Sigmoid colon (tissue), 6 donors: ENCODE measurements at regions not wholly inside any gene's neighbourhood (a gene's known extent, or its start where the extent isn't known, plus 50 kb on each side); places are given as distances from the start of the nearest gene placed in this dataset.

Experiments used
- DNase-seq: peaks from one replicate; pipeline ENCODE4 v3.0.0-alpha.2; 2019
- H3K27ac ChIP-seq, 4 donors: fragments of 200-600 bp; sonication (generic); one replicate each; pipeline ENCODE4 v1.5.1; 2016 to 2019; ENCODE audit warnings: mild to moderate bottlenecking in 1 of 4
- H3K27me3 ChIP-seq, 3 donors: fragments of 200-600 bp; sonication (generic); one replicate each; pipeline ENCODE4 v1.5.1; 2019; ENCODE audit warnings: mild to moderate bottlenecking in 1 of 3
- H3K36me3 ChIP-seq, 4 donors: fragments of 200-600 bp; sonication (generic); one replicate each; pipeline ENCODE4 v1.5.1; 2016 to 2019
- H3K4me1 ChIP-seq, 4 donors: fragments of 200-600 bp; sonication (generic); one replicate each; pipeline ENCODE4 v1.5.1; 2017 to 2019
- H3K4me3 ChIP-seq, 4 donors: fragments of 200-600 bp; sonication (generic); one replicate each; pipeline ENCODE4 v1.5.1; 2017 to 2019; ENCODE audit warnings: mild to moderate bottlenecking in 2 of 4, moderate library complexity in 1 of 4
- H3K9me3 ChIP-seq, 4 donors: fragments of 200-600 bp in 3 of 4; sonication (generic) in 3 of 4; one replicate each; pipeline versions ENCODE4 v1.5.1 to v1.6.1; 2013 to 2019
- EP300 ChIP-seq, 4 donors: sonication (generic); formaldehyde crosslinking; IDR thresholded peaks; one replicate each; pipeline ENCODE4 v1.6.1; 2017; ENCODE audit warnings: antibody characterized with exemption in 4 of 4
- POLR2A ChIP-seq, 2 donors: fragments of 450-650 bp; IDR thresholded peaks; one replicate each; pipeline ENCODE4 v1.6.1; 2016; ENCODE audit warnings: antibody characterized with exemption in 2 of 2, mild to moderate bottlenecking in 2 of 2, moderate library complexity in 2 of 2
- POLR2AphosphoS5 ChIP-seq, 4 donors: sonication (generic); formaldehyde crosslinking; IDR thresholded peaks; one replicate each; pipeline ENCODE4 v1.6.1; 2017; ENCODE audit warnings: antibody characterized with exemption in 4 of 4
- WGBS, 2 donors: extraction: QIAGEN DNeasy Blood & Tissue Kit; methylation state at CpG; one replicate each; pipeline ENCODE4 v1.1.7; 2013; 5-methylcytosine and 5-hydroxymethylcytosine counted together
- intact Hi-C: fragments of 100-400 bp; cut with DNase I; formaldehyde crosslinking; loops from one replicate; pipeline ENCODE4 v1.15.1; 2023
- TF ChIP-seq, protein P1 (sequence below), 4 experiments: fragments of 450-650 bp in 3 of 4; fragments of 200-600 bp in 1 of 4; IDR thresholded peaks; one replicate each; pipeline ENCODE4 v1.5.1; 2016 to 2019; ENCODE audit warnings: antibody characterized with exemption in 4 of 4, mild to moderate bottlenecking in 3 of 4, moderate library complexity in 2 of 4
- donor health status: healthy with polysubstance abuse.
- donor health status: healthy.

DNA sequence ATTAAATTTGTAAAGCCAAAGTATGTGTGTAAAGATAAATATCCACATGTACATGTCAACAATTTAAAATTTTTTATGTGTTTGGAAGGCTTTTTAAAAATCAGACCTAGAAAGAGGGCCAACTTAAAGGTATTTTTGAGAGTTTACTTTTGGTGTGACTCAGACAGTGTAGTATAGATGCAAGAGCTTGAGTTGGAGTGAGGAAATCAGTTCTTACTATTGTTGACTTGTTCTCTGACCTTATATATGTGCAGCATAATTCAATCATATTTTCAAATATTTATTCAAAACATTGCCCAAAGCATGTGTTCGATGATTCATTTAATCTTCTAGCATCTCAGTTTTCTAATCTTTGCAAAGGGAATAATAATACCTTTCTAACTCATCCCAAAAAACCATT, 243.7 kb upstream of the PRKCQ start:
- no peak for DNase-seq
- H3K9me3 ChIP-seq = no peaks in the 10 kb centered on the region
- TF ChIP-seq EP300 (IDR thresholded peaks at IDR 0.05) (no peak), POLR2AphosphoS5 (IDR thresholded peaks at IDR 0.05) (no peak), POLR2A (IDR thresholded peaks at IDR 0.05) (no peak)
- TF ChIP-seq, protein P1, sequence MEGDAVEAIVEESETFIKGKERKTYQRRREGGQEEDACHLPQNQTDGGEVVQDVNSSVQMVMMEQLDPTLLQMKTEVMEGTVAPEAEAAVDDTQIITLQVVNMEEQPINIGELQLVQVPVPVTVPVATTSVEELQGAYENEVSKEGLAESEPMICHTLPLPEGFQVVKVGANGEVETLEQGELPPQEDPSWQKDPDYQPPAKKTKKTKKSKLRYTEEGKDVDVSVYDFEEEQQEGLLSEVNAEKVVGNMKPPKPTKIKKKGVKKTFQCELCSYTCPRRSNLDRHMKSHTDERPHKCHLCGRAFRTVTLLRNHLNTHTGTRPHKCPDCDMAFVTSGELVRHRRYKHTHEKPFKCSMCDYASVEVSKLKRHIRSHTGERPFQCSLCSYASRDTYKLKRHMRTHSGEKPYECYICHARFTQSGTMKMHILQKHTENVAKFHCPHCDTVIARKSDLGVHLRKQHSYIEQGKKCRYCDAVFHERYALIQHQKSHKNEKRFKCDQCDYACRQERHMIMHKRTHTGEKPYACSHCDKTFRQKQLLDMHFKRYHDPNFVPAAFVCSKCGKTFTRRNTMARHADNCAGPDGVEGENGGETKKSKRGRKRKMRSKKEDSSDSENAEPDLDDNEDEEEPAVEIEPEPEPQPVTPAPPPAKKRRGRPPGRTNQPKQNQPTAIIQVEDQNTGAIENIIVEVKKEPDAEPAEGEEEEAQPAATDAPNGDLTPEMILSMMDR (IDR thresholded peaks at IDR 0.05) = no peak
- no peak overlapping the region for H3K4me3 ChIP-seq
- H3K27ac ChIP-seq = no peak overlapping the region
- H3K36me3 ChIP-seq = no peaks in the 10 kb centered on the region
- WGBS, 2 donors = 0% methylated on average over 1 of the region's 1 CpG
- no peaks in the 10 kb centered on the region for H3K4me1 ChIP-seq
- intact Hi-C loops = no loop called here
- no peaks in the 10 kb centered on the region for H3K27me3 ChIP-seq

DNA sequence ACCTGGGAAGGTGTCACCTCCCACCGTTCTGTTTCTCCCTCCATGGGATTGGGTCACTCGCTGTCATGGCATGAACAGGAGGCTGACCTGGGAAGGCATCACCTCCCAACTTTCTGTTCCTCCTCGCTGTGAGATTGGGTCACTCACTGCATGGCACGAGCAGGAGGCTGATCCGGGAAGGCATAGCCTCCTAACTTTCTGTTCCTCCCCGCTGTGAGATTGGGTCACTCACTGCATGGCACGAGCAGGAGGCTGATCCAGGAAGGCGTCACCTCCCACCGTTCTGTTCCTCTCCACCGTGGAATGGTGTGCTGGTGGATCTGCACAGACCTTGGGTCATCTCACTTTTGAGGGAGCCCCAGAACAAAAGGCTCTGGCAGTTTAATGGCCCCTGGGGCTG, 239.2 kb upstream of the PRKCQ start:
- DNase-seq = no peak
- H3K36me3 ChIP-seq = no peaks in the 10 kb centered on the region
- 85 to 86% methylated on average over 10 of the region's 10 CpGs for WGBS, 2 donors
- H3K4me3 ChIP-seq = no peak overlapping the region
- no peaks in the 10 kb centered on the region for H3K9me3 ChIP-seq
- intact Hi-C loops = no loop called here
- TF ChIP-seq, protein P1 (IDR thresholded peaks at IDR 0.05) = no peak
- TF ChIP-seq POLR2AphosphoS5 (IDR thresholded peaks at IDR 0.05) (no peak), POLR2A (IDR thresholded peaks at IDR 0.05) (no peak), EP300 (IDR thresholded peaks at IDR 0.05) (no peak)
- H3K4me1 ChIP-seq = no peaks in the 10 kb centered on the region
- H3K27me3 ChIP-seq = no peaks in the 10 kb centered on the region
- no peak overlapping the region for H3K27ac ChIP-seq

DNA sequence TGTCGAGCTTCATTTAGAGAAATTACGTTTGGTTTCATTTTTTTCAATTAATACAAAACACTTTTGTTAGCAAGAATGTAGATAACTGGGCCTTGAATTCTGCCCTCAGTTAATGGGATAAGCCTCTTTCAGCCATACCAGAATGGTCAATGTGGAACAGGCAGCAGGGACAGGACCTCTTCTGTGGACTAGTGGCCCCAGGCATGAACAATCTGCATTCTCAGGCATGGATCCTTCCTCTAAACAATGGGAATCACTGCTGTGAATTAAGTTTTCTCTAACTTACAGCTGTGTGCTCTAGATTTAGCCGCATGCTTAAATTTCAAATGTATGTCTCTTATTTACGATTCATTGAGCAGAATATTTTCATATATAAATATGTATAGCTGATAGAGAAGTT, 237.7 kb upstream of the PRKCQ start:
- no peak for DNase-seq
- H3K9me3 ChIP-seq = no peaks in the 10 kb centered on the region
- TF ChIP-seq POLR2AphosphoS5 (IDR thresholded peaks at IDR 0.05) = no peak
- TF ChIP-seq, protein P1 (IDR thresholded peaks at IDR 0.05) = no peak
- TF ChIP-seq POLR2A (IDR thresholded peaks at IDR 0.05) = no peak
- TF ChIP-seq EP300 (IDR thresholded peaks at IDR 0.05) = no peak
- no peaks in the 10 kb centered on the region for H3K4me1 ChIP-seq
- H3K27me3 ChIP-seq = no peaks in the 10 kb centered on the region
- 83 to 89% methylated on average over 4 of the region's 4 CpGs for WGBS, 2 donors
- no peak overlapping the region for H3K4me3 ChIP-seq
- H3K27ac ChIP-seq = no peak overlapping the region
- no peaks in the 10 kb centered on the region for H3K36me3 ChIP-seq
- intact Hi-C loops = no loop called here

DNA sequence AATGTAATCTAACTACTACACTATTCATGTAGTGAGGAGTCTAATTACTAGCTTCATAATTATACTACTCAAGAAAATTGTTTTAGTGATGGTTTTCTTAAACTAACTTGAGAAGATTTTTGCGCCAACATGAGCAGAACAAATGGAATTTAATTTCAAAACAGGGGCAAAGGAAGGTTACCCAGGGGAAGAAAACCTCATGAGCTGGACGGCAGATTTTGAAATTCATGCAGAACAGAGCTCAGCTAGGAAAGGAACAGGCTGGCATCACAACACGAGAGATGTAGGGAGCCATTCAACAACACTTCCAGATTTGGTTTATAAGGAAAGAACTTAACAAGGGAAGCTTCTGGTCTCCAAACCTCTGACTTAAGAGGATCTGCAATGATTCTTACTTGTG, 235.3 kb upstream of the PRKCQ start:
- Histone ChIP-seq H3K27me3 (no peaks in the 10 kb centered on the region), H3K36me3 (no peaks in the 10 kb centered on the region), H3K27ac (no peak overlapping the region), H3K9me3 (no peaks in the 10 kb centered on the region), H3K4me1 (no peaks in the 10 kb centered on the region), H3K4me3 (no peak overlapping the region)
- WGBS, 2 donors = 80 to 85% methylated on average over 3 of the region's 3 CpGs
- intact Hi-C loops = no loop called here
- TF ChIP-seq POLR2AphosphoS5 (IDR thresholded peaks at IDR 0.05) (no peak), POLR2A (IDR thresholded peaks at IDR 0.05) (no peak), EP300 (IDR thresholded peaks at IDR 0.05) (no peak)
- TF ChIP-seq, protein P1 (IDR thresholded peaks at IDR 0.05) = no peak
- no peak for DNase-seq

DNA sequence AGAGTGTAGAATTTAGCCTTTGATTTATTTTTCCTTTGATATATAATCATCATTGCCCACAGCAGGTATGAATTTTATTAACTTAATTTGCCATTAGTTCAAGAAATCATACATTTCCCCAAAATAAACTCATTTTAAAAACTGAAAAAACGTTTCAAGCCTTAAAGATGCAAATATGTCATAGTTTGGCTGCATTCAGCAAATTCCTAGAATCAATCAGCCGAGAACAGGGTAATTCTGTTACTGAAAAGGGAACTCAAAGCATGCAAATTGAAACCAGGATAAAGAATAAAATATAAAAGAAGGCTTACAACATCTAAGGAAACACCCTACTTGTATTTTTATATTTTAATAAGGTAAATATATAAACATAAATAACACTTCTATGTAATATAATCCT, 233.8 kb upstream of the PRKCQ start:
- 38 to 56% methylated on average over 2 of the region's 2 CpGs for WGBS, 2 donors
- no peak overlapping the region for H3K4me3 ChIP-seq
- H3K27ac ChIP-seq = no peak overlapping the region
- no peaks in the 10 kb centered on the region for H3K36me3 ChIP-seq
- intact Hi-C loops = no loop called here
- no peaks in the 10 kb centered on the region for H3K4me1 ChIP-seq
- TF ChIP-seq POLR2AphosphoS5 (IDR thresholded peaks at IDR 0.05) = no peak
- no peak for TF ChIP-seq POLR2A (IDR thresholded peaks at IDR 0.05)
- no peak for TF ChIP-seq EP300 (IDR thresholded peaks at IDR 0.05)
- TF ChIP-seq, protein P1 (IDR thresholded peaks at IDR 0.05) = no peak
- no peaks in the 10 kb centered on the region for H3K27me3 ChIP-seq
- no peak for DNase-seq
- no peaks in the 10 kb centered on the region for H3K9me3 ChIP-seq
